GM12872 (cell line): ENCODE measurements at regions not wholly inside any gene's neighbourhood (a gene's known extent, or its start where the extent isn't known, plus 50 kb on each side); places are given as distances from the start of the nearest gene placed in this dataset.

Experiments used
- TF ChIP-seq, protein P1 (sequence below): IDR thresholded peaks from 3 replicates; pipeline ENCODE4 v1.5.1; 2011; ENCODE audit warnings: low read depth, mild to moderate bottlenecking, low read length, moderate library complexity; ENCODE audit not compliant: insufficient read depth

DNA sequence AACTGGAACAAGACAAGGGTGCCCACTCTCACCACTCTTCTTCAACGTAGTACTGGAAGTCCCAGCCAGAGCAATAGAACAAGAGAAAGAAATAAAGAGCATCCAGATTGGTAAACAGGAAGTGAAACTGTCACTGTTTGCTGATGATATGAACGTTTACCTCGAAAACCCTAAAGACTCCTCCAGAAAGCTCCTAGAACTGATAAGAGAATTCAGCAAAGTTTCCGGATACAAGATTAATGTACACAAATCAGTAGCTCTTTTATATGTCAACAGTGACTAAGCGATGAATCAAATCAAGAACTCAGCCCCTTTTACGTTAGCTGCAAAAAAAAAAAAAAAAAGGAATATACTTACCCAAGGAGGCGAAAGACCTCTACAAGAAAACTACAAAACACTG lies 306.6 kb downstream of the PLK2 start:
- TF ChIP-seq, protein P1, sequence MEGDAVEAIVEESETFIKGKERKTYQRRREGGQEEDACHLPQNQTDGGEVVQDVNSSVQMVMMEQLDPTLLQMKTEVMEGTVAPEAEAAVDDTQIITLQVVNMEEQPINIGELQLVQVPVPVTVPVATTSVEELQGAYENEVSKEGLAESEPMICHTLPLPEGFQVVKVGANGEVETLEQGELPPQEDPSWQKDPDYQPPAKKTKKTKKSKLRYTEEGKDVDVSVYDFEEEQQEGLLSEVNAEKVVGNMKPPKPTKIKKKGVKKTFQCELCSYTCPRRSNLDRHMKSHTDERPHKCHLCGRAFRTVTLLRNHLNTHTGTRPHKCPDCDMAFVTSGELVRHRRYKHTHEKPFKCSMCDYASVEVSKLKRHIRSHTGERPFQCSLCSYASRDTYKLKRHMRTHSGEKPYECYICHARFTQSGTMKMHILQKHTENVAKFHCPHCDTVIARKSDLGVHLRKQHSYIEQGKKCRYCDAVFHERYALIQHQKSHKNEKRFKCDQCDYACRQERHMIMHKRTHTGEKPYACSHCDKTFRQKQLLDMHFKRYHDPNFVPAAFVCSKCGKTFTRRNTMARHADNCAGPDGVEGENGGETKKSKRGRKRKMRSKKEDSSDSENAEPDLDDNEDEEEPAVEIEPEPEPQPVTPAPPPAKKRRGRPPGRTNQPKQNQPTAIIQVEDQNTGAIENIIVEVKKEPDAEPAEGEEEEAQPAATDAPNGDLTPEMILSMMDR = no peak

DNA sequence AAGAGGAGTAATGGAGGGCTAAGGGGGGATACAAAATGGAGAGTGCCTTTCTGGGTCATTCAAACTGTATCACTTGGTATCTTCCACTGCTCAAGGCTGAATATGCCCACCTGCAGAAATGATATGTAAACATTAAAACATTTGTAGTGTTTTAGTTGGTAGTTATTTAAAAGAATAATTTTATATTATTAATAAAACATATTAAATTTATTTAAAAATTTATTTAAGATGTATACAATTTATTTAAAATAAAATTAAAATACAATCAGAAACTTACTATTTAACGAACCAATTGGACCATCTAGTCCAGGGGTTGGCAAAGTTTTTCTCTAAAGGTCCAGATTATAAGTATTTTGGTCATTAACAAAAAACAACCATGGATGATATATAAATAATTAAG lies 308.5 kb downstream of the PLK2 start:
- TF ChIP-seq, protein P1 = no peak

DNA sequence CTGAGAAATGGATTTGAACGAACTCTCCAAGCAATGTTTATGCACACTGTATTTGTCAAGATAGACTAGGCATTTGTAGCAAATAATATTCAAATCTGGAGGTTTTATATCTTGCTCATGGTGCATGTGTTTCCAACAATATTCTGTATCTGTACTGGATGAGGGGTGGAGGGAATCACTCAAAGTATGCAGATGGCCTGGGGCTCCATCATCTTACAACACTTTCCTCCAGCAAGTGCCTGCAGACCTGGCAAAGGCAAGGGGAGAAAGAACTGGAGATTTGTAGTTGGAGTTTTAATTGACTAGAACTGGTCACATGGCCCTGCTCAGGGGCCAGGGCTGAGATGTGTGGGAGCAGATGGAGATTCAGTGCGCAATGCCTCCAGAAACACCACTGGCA lies 309.0 kb downstream of the PLK2 start:
- TF ChIP-seq, protein P1 = no peak

DNA sequence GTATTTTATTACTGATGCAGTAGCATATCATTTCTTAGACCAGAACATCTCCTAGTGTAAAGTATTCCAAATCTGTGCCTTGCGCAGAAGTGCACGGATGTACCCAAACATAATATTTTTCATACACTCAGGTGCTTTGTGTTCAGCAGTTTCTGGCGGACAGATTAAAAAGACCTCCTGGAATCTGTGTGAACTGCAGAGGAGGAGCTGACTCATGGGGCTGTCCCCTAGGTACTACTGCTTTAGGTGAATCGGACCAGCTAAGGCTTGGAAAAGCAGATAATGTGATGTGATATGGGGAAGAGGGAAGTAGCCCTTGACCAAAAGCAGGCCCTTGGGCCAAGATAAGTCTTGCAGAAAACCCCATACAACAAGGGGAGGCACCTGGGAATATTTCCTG lies 310.1 kb downstream of the PLK2 start:
- TF ChIP-seq, protein P1 = no peak

DNA sequence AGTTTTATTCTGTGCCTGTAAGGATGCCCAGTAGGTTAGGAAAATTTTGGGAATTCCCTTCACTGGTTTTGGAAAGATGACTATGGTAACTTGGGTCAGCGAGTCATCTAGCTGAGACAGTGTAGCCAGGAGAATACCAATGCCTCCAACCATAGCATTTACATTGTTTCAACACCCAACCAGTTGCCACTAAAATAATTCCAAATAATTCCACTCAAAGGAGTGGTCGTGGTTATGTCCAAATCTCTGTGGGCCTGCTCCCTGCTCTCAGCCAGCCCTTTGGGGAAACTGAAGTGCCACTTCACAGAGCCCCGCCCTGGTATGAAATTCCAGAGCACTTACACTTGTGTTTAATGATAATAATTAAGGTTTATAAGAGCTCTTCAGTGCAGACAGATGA lies 310.5 kb downstream of the PLK2 start:
- TF ChIP-seq, protein P1 = no peak

DNA sequence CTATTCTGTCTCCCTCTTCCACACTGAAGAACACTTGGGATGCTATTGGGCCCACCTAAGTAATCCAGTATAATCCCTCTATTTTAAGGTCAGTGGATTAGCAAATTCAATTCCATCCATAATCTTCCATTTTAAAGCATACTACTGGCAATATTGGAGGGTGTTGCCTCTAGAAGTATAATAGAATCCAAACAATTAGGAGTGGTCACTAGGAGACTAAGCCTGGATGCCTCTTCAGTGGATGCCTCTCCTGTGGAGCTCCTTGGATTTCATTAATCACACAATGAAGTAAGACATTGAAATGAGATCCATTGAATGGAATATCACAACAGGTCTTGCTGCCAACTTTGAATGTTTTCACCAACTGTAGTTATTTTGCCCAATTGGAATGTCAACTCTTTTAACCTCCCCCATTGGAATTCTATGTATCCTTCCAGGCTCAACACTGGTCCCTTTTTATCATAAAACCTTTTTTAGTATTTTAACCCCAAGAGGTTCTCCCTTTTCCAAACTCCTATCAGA lies 311.6 kb downstream of the PLK2 start:
- TF ChIP-seq, protein P1 = no peak

DNA sequence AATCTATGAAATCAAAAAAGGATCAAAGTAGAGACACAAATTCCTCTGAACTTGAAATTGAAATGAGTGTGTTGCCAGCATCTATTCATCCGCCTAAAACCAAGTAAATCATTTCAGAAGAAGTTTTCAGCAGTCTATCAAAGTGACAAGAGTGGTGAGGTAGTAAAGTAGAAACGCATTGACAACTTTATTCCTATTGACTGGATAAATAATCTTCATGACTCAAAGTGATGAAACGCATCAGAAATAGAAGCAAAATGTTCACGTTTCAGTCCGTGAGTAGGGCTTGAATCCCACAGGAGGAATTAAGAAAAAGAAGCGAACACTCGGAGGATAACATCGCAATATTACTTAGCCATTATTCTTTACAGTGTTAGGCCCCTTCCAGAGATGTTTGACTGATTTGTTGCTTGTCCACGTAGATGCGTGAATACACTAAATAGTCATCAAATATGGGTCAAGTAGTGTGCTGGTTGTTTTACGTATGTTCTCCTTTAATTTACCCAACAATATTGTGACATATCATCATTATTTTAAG lies 314.4 kb downstream of the PLK2 start:
- TF ChIP-seq, protein P1 = no peak
